BE2C (cell line): ENCODE measurements at regions not wholly inside any gene's neighbourhood (a gene's known extent, or its start where the extent isn't known, plus 50 kb on each side); places are given as distances from the start of the nearest gene placed in this dataset.

Source experiments
- DNase-seq: peaks from one replicate; pipeline ENCODE4 v3.0.0-alpha.2; 2020
- H3K27me3 ChIP-seq: fragments of 250-450 bp; sonication (Bioruptor Pico); 2 replicates; pipeline ENCODE4 v1.5.1; 2020; ENCODE audit warnings: mild to moderate bottlenecking
- H3K36me3 ChIP-seq: fragments of 250-450 bp; sonication (Bioruptor Pico); 2 replicates; pipeline ENCODE4 v1.5.1; 2020; ENCODE audit warnings: mild to moderate bottlenecking
- H3K4me1 ChIP-seq: fragments of 250-450 bp; sonication (Bioruptor Pico); 2 replicates; pipeline ENCODE4 v1.5.1; 2020
- H3K4me3 ChIP-seq: 2 replicates; pipeline ENCODE4 v1.5.1; 2011; ENCODE audit warnings: low read depth, low read length
- H3K9me3 ChIP-seq: fragments of 250-450 bp; sonication (Bioruptor Pico); 2 replicates; pipeline ENCODE4 v1.5.1; 2020
- TF ChIP-seq, protein P1 (sequence below): IDR thresholded peaks from 2 replicates; pipeline ENCODE4 v1.5.1; 2012; ENCODE audit warnings: mild to moderate bottlenecking, low read depth, low read length

DNA sequence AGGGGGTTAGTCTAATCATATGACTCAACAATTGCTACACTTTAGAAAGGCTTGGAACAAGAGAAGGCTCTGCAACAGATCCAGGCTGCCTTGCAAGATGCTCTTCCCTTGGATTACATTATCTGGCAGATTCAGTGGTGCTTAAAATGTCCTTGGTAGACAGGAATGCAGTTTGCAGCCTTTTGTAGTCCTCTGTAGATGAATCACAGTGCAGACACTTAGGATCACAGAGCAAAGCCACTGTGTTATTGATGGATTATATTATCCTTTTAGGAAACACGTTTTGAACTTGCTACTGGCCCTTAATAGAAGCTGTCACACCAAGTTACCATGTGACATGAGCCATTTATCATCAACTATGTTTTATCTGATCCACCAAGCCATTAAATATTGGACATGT lies 152.2 kb downstream of the CBLN2 start:
- Histone ChIP-seq H3K4me1 (no peaks in the 10 kb centered on the region), H3K36me3 (no peaks in the 10 kb centered on the region), H3K9me3 (no peaks in the 10 kb centered on the region), H3K27me3 (no peaks in the 10 kb centered on the region), H3K4me3 (no peak overlapping the region)
- TF ChIP-seq, protein P1, sequence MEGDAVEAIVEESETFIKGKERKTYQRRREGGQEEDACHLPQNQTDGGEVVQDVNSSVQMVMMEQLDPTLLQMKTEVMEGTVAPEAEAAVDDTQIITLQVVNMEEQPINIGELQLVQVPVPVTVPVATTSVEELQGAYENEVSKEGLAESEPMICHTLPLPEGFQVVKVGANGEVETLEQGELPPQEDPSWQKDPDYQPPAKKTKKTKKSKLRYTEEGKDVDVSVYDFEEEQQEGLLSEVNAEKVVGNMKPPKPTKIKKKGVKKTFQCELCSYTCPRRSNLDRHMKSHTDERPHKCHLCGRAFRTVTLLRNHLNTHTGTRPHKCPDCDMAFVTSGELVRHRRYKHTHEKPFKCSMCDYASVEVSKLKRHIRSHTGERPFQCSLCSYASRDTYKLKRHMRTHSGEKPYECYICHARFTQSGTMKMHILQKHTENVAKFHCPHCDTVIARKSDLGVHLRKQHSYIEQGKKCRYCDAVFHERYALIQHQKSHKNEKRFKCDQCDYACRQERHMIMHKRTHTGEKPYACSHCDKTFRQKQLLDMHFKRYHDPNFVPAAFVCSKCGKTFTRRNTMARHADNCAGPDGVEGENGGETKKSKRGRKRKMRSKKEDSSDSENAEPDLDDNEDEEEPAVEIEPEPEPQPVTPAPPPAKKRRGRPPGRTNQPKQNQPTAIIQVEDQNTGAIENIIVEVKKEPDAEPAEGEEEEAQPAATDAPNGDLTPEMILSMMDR = no peak
- DNase-seq = no peak

DNA sequence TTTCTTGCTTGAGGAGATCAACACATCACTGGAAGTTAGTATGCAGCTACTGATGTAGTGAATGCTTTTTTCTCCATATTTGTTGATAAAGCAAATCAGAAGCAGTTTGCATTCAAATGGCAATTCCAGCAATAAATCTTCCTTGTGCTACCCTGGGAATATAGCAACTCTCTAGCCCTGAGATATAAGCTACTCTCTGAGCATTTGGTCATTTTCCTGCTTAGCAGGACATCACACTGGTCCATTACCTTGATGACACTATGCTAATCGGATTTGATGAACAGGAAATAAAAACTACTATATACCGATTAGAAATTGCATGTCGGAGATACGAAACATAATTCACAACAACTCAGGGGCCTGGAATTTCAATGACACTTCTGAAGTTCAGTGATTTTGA lies 152.7 kb downstream of the CBLN2 start:
- H3K9me3 ChIP-seq = no peaks in the 10 kb centered on the region
- TF ChIP-seq, protein P1 = no peak
- no peak overlapping the region for H3K4me3 ChIP-seq
- no peak for DNase-seq
- no peaks in the 10 kb centered on the region for H3K27me3 ChIP-seq
- H3K4me1 ChIP-seq = no peaks in the 10 kb centered on the region
- H3K36me3 ChIP-seq = no peaks in the 10 kb centered on the region

DNA sequence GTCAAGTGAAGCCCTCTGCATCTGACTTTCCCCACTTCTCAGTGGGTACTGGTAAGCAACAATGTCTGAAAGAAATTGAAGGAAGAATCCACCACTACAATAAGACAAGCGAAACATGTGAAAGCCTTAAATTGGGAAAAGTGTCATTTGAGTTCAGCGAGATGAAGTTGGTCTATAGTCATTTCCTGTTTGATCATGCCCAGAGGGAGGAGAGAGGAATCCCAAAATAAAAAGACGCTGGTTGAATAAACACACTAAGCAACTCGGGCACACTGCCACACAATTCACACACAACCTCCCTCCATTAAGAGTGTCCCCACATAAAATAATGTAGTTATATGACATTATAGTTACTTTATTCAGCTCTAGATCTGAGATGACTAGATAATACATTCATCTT lies 166.1 kb downstream of the CBLN2 start:
- Histone ChIP-seq H3K9me3 (no peaks in the 10 kb centered on the region), H3K4me3 (no peak overlapping the region), H3K36me3 (no peaks in the 10 kb centered on the region), H3K4me1 (no peaks in the 10 kb centered on the region), H3K27me3 (no peaks in the 10 kb centered on the region)
- no peak for DNase-seq
- TF ChIP-seq, protein P1 = no peak

DNA sequence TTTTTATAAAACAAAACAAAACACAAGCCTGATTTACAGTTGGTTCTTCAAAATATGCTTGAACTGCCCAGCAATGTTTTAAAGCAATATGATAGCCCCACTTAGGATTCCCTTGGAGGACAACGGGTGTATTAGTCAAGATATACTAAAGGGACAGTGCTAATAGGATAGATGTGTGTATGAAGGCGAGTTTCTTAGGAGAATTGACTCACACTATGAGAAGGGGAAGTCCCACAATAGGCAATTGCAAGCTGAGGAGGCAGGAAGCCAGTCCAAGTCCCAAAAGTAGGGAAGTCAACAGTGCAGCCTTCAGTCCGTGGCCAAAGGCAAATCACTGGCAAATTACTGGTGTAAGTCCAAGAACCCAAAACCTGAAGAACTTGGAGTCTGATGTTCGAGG lies 167.9 kb downstream of the CBLN2 start:
- TF ChIP-seq, protein P1 = no peak
- H3K4me3 ChIP-seq = no peak overlapping the region

DNA sequence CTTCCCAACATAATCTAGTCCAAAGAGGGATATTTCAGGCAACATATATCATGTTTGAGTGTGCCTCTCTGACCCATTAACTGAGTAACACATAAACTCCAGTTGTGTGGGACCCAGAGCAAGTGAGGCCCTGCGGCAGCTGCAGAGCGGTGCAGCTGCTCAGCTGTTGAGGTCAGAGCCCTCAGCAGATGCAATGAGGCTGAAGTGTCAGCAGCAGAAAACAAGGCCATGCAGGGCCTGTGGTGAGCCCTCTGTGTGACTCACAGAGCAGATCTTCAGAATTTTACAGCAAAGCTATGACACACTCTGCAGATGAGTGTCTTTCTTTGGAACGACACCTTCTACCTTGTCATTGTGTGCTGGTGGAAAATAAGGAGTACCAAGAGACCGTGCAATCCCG lies 168.5 kb downstream of the CBLN2 start:
- Histone ChIP-seq H3K27me3 (no peaks in the 10 kb centered on the region), H3K9me3 (no peaks in the 10 kb centered on the region), H3K4me1 (no peaks in the 10 kb centered on the region), H3K4me3 (no peak overlapping the region), H3K36me3 (no peaks in the 10 kb centered on the region)
- DNase-seq = no peak
- TF ChIP-seq, protein P1 = no peak

More for the DNA sequence above, 167.9 kb downstream of the CBLN2 start:
- no peaks in the 10 kb centered on the region for H3K27me3 ChIP-seq
- no peaks in the 10 kb centered on the region for H3K4me1 ChIP-seq
- H3K9me3 ChIP-seq = no peaks in the 10 kb centered on the region
- DNase-seq = no peak
- H3K36me3 ChIP-seq = no peaks in the 10 kb centered on the region

DNA sequence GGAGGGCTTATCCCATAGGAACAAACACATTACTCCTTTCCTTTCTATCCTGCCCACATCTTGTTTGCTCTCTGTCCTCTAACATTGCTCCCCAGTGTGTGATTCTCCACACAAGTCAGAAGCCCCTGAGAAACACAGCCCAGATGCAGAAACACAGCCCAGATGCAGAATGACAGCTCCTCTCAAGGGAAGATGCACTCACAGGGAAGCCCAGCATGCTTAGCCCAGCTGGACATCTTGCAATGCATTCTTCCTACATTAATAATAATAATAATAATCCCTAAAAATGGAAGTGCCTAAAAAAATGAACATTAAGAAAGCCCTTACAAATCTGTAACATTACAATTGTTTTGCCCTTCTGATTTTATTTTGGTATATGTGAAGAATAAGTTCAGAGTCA lies 172.1 kb downstream of the CBLN2 start:
- DNase-seq = no peak
- no peaks in the 10 kb centered on the region for H3K9me3 ChIP-seq

More for the DNA sequence above, 172.1 kb downstream of the CBLN2 start:
- Histone ChIP-seq H3K27me3 (no peaks in the 10 kb centered on the region), H3K36me3 (no peaks in the 10 kb centered on the region), H3K4me3 (no peak overlapping the region), H3K4me1 (no peaks in the 10 kb centered on the region)
- TF ChIP-seq, protein P1 = no peak
